GM21717 (cell line): ENCODE measurements at regions not wholly inside any gene's neighbourhood (a gene's known extent, or its start where the extent isn't known, plus 50 kb on each side); places are given as distances from the start of the nearest gene placed in this dataset.
"Not testable (repeated sequence)": the region's sequence is repeated elsewhere in the genome, so short reads cannot be mapped to it uniquely, and the experiment has no call there.

Experiments used
- ATAC-seq: cut with Tn5 transposase; IDR thresholded peaks from one replicate; pipeline ENCODE4 v1.9.1; 2021; ENCODE audit warnings: mild to moderate bottlenecking, moderate library complexity; ENCODE audit not compliant: unreplicated experiment

DNA sequence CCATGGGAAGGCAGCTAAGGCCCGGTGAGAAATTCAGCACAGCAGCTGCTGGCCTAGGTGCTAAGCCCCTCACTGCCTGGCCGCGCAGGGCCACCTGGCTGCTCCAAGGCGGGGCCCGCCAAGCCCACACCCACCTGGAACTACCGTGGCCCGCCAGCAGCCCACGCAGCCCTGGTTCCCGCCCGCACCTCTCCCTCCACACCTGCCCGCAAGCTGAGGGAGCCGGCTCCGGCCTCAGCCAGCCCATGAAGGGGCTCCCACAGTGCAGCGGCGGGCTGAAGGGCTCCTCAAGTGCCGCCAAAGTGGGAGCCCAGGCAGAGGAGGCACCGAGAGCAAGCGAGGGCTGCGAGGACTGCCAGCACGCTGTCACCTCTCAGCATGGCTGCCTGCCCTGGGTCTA, 146.9 kb upstream of the APOOL start:
- not testable (repeated sequence) for ATAC-seq

DNA sequence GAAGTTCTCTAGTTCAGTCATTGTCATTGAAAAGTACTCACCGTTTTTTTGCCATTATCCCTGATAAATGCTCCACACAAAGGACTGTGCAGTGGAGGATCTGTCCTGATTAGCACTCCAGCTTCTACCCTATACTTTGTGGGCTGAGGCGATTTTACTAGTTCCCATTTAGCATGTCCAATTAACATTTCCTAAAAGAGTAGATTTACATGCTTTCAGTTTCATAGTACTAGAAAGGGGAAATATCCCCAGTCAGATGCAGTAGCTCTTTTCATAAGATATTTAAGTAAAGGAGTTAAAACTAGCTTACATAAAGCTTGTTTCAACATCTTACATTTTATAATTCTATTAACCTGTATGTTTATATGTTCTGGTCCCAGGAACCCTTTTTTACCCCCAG, 144.9 kb upstream of the APOOL start:
- ATAC-seq = not testable (repeated sequence)

DNA sequence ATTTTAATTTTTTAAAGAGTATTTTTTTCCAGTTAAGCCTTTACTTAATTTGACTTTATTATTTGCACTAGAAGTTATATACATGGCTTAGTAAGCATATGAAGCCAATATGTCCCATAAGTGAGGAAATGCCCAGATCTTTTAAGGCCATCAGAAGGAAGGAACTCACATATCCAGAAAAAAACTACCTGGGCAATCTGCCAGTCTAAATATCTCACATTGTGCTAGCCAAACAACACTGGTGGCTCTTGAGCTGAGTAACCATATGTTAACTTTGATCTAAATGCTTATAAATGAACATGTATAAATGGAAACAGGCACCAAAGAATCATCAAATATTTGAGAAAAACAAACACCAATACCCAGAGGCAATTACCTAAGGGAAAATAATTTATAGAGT, 138.6 kb upstream of the APOOL start:
- no peak for ATAC-seq

DNA sequence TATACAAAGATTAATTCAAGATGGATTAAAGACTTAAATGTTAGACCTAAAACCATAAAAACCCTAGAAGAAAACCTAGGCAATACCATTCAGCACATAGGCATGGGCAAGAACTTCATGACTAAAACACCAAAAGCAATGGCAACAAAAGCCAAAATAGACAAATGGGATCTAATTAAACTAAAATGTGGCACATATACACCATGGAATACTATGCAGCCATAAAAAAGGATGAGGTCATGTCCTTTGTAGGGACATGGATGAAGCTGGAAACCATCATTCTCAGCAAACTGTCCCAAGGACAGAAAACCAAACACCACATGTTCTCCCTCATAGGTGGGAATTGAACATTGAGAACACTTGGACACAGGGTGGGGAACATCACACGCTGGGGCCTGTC, 133.4 kb upstream of the APOOL start:
- not testable (repeated sequence) for ATAC-seq

DNA sequence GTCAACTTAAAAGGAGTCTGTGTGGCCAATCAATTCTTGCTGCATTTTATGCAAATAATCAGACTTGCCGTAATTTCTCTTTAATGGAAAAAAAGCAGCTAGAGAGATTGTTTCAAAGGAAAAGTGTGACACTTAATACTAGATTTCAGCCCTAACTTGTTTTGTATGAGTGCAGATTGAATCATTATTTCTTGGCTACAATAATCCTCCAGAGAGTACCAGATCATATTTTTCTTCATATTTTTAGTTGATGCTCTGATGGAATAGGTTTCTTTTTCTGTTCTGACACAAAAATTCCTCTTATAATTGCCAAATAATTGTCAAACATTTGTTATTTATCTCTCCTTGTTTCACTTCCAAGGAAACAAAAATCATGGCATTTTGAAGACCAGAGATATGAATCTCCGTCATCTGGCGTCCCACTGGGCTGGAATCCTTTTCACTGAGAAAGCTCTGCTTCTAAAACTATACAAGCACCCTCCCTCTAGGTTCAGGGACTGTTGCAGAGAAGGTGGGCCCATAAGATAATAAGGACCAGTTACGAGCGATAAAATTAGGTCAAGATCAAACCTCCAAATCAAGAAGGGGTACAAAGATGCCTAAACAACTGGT, 131.4 kb upstream of the APOOL start:
- ATAC-seq = not testable (repeated sequence)

DNA sequence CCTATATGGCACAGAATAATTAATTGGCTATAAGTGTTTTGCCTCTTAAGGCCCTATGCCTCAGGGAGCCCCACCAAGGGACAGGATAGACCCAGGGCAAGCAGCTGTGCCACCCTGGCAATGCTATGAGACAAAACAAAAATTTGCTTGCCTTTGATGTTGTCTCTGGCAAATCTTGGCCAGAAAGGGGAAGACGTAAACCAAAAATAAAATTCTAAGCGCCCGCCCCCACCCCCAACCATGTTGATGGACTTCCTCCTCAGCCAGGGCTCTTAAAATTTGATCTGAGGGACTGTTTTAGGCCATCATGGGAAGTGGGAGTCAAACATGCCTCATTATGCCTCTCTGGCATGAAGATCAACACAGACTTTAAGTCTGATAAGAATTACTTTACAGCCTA, 130.5 kb upstream of the APOOL start:
- ATAC-seq = no peak

DNA sequence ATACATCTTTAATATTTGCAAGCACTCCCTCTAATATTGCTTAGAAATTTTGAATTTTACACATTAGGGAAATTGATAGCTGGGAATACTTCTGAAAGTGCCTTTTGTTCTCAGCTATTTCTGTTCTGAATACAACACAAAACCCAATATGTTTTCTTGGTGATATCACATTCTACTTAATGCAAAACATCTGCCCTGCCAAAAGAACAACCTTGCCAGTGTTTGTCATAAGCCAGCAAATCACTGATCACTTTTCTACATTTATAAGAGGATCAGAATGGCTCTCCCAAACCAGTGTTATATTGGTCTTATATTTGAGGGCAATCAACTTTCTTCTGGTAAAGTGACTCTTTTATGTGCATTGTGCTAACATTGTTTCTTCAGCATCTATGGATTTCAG, 126.8 kb upstream of the APOOL start:
- no peak for ATAC-seq

DNA sequence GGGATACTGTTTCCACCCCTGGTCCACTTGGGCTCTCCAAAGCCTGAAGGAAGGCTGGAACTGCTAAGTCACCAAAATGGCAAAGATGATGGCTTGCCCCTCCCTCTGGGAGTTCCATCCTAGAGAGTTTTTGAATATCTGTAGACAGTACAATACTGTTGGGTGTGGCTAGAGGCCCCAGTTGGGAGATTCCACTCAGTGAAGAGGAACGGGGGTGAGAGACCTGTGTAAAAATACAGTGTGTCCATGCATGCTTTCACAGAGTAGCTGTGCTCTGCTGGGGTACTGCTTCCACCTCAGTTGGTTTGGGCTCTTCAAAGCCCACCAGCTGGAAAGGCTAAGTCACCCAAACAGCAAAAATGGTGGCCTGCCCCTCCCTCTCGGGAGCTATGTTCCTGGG, 109.8 kb upstream of the APOOL start:
- no peak for ATAC-seq

DNA sequence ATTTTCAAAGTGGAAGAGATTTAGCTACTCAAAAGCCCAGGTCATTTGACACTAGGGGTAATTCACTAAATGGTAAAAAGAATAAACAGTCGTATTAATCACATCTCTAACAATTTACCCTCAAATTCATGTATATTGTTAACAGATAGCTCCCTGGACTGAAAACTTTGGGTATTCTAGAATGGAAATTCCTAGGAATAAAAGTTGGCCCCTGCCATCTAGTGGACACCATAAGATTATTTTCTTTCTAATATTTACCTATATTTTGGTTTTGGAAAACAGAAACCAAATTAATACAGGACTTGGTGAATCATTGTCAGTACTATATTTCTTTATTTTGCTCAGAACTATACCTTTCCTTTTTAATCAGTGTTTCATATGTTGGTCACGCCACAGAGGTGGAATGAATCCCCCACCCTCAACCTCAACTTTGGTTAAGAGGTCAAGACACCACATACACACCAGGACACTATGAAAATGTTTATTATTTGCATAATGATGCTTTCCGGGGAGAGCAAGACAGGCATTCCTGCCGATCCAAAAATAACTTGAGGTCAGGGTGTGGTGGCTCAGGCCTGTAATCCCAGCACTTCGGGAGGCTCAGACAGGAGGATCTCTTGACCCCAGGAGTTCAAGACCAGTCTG, 96.2 kb upstream of the APOOL start:
- no peak for ATAC-seq

DNA sequence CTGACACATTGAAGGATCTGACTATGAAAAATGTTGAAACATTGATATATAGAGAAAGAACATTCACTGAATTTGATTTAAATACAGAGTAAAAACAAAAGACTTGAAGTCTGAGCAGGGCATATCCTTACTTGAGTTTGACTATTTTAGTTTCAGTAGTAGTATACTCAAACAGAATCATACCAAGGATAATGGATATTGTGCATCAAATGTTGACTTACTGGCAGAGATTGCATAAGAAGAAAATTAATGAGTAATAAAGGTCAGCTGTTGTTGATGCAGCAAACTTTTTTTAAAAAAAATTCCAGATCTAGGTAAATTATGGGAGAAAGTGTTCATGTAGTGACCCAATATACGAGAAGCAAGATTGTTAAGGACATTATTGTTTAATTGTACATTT, 94.5 kb upstream of the APOOL start:
- ATAC-seq = no peak

DNA sequence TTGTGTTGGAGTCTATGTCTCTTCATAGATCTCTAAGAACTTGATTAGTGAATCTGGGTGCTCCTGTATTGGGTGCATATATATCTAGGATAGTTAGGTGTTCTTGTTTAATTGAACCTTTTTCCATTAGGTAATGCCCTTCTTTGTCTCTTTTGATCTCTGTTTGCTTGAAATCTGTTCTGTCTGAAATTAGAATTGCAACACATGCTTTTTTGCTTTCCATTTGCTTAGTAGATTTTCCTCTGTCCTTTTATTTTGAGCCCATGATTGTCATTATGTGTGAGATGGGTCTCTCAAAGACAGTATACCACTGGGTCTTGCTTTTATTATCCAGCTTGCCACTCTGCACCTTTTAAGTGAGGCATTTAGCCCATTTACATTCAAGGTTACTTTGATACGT, 79.1 kb upstream of the APOOL start:
- no peak for ATAC-seq

DNA sequence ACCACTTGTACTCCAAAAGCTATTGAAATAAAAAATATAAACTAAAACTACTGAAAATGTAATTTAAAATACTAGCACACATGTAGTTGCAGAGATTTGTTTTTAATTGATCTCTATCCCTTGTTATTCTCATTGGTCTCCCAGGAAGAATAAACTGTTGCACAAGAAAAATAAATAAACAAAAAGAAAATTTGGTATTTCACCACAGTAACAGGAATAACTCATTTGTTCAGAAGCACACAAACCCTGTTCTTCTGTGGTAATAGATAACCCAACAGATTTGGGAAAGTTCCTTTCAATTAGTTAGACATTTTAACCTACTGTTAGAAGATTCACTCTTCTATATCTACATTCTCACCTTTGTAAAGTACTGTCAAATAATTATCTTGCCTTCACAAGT, 70.9 kb upstream of the APOOL start:
- no peak for ATAC-seq

DNA sequence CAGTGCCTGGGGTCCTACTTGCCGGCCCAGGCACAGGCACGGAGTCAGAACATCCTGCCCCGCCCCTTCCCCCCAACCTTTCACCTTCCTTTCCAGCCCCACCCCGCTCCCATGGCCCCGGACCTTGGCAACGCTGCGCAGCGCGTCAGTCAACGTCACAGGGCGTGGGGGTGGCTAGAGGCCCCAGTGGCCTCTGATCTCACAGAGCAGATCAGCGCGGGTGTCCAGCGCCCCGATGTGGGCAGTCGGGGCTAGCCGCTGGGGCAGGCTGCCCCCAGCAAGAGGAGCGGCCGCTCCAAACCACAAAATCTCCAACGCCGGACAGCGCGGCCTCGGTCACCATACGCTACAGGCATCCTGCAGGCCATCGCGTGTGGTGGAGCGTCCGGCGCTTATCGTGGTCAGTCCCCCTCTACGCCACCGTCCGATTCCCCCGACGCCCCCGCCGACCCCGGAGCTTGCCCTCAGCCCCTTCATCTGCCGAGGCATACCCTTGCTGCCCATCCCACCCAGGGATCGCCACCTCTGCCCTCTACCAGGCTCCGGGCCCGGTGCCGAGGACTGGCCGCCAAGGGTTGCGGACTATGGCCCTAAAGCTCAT, 69.6 kb upstream of the APOOL start:
- no peak for ATAC-seq
